ENCODE measurements at regions not wholly inside any gene's neighbourhood (a gene's known extent, or its start where the extent isn't known, plus 50 kb on each side); places are given as distances from the start of the nearest gene placed in this dataset.

DNA sequence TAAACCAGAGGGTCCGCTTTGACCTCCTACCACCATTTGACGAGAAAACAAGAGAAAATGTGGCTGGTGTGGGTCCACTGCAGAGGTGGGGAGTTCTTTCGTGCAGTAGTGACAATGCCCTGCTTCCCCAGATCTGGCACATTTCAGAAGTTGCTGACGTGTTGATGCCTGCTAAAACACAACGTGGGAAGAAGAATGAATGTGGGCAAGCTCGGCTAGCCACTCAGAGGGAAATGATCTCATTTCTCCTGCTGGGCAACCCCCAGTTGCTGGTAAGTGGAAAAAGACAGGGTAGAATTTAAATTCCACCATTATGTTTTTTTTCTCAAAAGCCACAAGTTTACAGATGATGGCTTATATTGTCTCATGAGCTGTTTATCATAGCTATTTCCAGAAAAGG lies 77.9 kb downstream of the LUZP4 start:
- no peaks in the 10 kb centered on the region for H3K27me3 ChIP-seq (ENCODE audit: low read depth, low read length)
- H3K4me3 ChIP-seq (ENCODE audit: low read length): no peak overlapping the region
- H3K4me1 ChIP-seq (ENCODE audit: low read length): no peaks in the 10 kb centered on the region
- TF ChIP-seq EZH2phosphoT487 (IDR thresholded peaks at IDR 0.05; ENCODE audit: low read depth): no peak
- TF ChIP-seq, protein P1, sequence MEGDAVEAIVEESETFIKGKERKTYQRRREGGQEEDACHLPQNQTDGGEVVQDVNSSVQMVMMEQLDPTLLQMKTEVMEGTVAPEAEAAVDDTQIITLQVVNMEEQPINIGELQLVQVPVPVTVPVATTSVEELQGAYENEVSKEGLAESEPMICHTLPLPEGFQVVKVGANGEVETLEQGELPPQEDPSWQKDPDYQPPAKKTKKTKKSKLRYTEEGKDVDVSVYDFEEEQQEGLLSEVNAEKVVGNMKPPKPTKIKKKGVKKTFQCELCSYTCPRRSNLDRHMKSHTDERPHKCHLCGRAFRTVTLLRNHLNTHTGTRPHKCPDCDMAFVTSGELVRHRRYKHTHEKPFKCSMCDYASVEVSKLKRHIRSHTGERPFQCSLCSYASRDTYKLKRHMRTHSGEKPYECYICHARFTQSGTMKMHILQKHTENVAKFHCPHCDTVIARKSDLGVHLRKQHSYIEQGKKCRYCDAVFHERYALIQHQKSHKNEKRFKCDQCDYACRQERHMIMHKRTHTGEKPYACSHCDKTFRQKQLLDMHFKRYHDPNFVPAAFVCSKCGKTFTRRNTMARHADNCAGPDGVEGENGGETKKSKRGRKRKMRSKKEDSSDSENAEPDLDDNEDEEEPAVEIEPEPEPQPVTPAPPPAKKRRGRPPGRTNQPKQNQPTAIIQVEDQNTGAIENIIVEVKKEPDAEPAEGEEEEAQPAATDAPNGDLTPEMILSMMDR (IDR thresholded peaks at IDR 0.05; ENCODE audit: low read depth, low read length): no peak
- H3K9me3 ChIP-seq (ENCODE audit: insufficient read depth, low read length): no peaks in the 10 kb centered on the region
- no peaks in the 10 kb centered on the region for H4K20me1 ChIP-seq (ENCODE audit: insufficient read depth, low read length)
- no peak overlapping the region for H3K9ac ChIP-seq (ENCODE audit: low read length)
- no peaks in the 10 kb centered on the region for H3K79me2 ChIP-seq (ENCODE audit: low read length)
- H3K4me2 ChIP-seq (ENCODE audit: low read length): no peak overlapping the region
- H3K27ac ChIP-seq (ENCODE audit: low read length): no peak overlapping the region
- H3K36me3 ChIP-seq (replicated peaks; ENCODE audit: low read depth, low read length): no peaks in the 10 kb centered on the region
- no peak overlapping the region for H2AFZ ChIP-seq (ENCODE audit: low read depth, low read length)

DNA sequence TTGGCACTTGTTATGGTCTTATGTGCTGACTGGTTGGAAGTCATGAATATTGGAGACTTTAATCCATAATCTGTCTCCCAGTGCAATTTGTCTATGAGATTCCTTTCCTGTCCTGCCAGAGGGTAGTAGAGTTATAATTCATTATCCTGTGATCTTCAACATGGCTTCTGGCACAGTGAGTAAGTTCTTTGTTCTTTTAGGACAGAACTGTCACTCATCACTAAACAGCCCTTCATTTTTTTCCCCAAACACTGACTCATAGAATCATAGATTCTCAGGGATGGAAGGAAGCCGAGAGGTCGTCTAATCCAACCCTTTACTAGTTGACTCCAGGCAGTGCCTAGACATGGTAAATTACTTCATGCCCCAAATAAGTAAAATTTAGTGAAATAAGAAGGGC lies 78.4 kb downstream of the LUZP4 start:
- H3K4me1 ChIP-seq (ENCODE audit: low read length): no peaks in the 10 kb centered on the region
- H3K36me3 ChIP-seq (replicated peaks; ENCODE audit: low read depth, low read length): no peaks in the 10 kb centered on the region
- H4K20me1 ChIP-seq (ENCODE audit: insufficient read depth, low read length): no peaks in the 10 kb centered on the region
- no peaks in the 10 kb centered on the region for H3K27me3 ChIP-seq (ENCODE audit: low read depth, low read length)
- H3K9me3 ChIP-seq (ENCODE audit: insufficient read depth, low read length): no peaks in the 10 kb centered on the region
- H3K9ac ChIP-seq (ENCODE audit: low read length): no peak overlapping the region
- H3K27ac ChIP-seq (ENCODE audit: low read length): no peak overlapping the region
- H3K79me2 ChIP-seq (ENCODE audit: low read length): no peaks in the 10 kb centered on the region
- H2AFZ ChIP-seq (ENCODE audit: low read depth, low read length): no peak overlapping the region
- no peak overlapping the region for H3K4me2 ChIP-seq (ENCODE audit: low read length)
- no peak for TF ChIP-seq EZH2phosphoT487 (IDR thresholded peaks at IDR 0.05; ENCODE audit: low read depth)
- TF ChIP-seq, protein P1 (IDR thresholded peaks at IDR 0.05; ENCODE audit: low read depth, low read length): no peak
- H3K4me3 ChIP-seq (ENCODE audit: low read length): no peak overlapping the region

DNA sequence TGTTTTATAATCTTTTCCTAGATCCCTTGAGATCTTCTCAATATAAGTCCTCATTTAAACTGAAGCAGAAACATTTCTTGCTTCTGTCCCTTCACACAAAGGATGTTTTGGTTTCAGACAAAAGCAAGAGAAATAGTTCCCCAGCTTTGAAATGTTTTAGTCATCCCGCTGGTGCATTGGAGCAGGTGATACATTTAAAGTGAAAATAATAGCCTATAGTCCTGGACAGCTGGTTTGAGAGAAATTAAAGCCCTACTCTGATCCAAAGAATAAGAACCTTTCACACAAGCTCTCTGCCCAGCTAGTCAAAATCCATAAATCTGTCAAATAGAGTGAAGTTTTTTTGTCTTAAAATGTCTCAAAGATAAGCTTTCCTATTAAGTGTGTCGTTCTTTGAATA lies 79.4 kb downstream of the LUZP4 start:
- H3K4me1 ChIP-seq (ENCODE audit: low read length): no peaks in the 10 kb centered on the region
- no peak overlapping the region for H3K4me2 ChIP-seq (ENCODE audit: low read length)
- no peaks in the 10 kb centered on the region for H3K9me3 ChIP-seq (ENCODE audit: insufficient read depth, low read length)
- no peak for TF ChIP-seq EZH2phosphoT487 (IDR thresholded peaks at IDR 0.05; ENCODE audit: low read depth)
- TF ChIP-seq, protein P1 (IDR thresholded peaks at IDR 0.05; ENCODE audit: low read depth, low read length): no peak
- H3K36me3 ChIP-seq (replicated peaks; ENCODE audit: low read depth, low read length): no peaks in the 10 kb centered on the region
- H3K9ac ChIP-seq (ENCODE audit: low read length): no peak overlapping the region
- no peaks in the 10 kb centered on the region for H3K27me3 ChIP-seq (ENCODE audit: low read depth, low read length)
- no peak overlapping the region for H3K4me3 ChIP-seq (ENCODE audit: low read length)
- no peak overlapping the region; the same call in 1 of the 2 replicates for H2AFZ ChIP-seq (ENCODE audit: low read depth, low read length)
- no peaks in the 10 kb centered on the region for H4K20me1 ChIP-seq (ENCODE audit: insufficient read depth, low read length)
- H3K27ac ChIP-seq (ENCODE audit: low read length): no peak overlapping the region
- H3K79me2 ChIP-seq (ENCODE audit: low read length): no peaks in the 10 kb centered on the region

DNA sequence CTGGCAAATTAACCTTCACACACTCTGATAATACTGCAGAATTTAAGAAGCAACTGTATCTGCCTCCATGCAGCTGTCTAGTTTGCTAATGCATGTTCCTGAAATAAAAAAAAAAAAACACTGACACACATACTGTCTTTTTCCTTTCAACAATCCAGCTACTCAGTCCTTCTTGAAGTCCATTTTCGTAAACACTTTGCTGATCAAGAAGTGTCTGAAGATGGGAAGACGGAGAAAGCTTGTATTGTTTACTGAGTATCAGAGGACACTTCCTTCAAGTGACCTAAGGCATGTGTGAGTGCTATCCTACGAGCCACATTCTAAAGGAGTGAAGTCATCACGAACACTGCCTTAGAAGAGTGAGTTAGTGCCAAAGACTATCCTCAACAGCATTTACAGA lies 82.6 kb downstream of the LUZP4 start:
- no peak overlapping the region for H3K4me2 ChIP-seq (ENCODE audit: low read length)
- no peaks in the 10 kb centered on the region for H3K27me3 ChIP-seq (ENCODE audit: low read depth, low read length)
- no peak for TF ChIP-seq EZH2phosphoT487 (IDR thresholded peaks at IDR 0.05; ENCODE audit: low read depth)
- TF ChIP-seq, protein P1 (IDR thresholded peaks at IDR 0.05; ENCODE audit: low read depth, low read length): no peak
- H4K20me1 ChIP-seq (ENCODE audit: insufficient read depth, low read length): no peaks in the 10 kb centered on the region
- no peaks in the 10 kb centered on the region for H3K4me1 ChIP-seq (ENCODE audit: low read length)
- H3K9ac ChIP-seq (ENCODE audit: low read length): no peak overlapping the region
- H3K9me3 ChIP-seq (ENCODE audit: insufficient read depth, low read length): no peaks in the 10 kb centered on the region
- H3K36me3 ChIP-seq (replicated peaks; ENCODE audit: low read depth, low read length): no peaks in the 10 kb centered on the region
- H3K4me3 ChIP-seq (ENCODE audit: low read length): no peak overlapping the region
- no peak overlapping the region for H2AFZ ChIP-seq (ENCODE audit: low read depth, low read length)
- no peak overlapping the region for H3K27ac ChIP-seq (ENCODE audit: low read length)
- H3K79me2 ChIP-seq (ENCODE audit: low read length): no peaks in the 10 kb centered on the region
